HCEC 1CT (cell line): ENCODE measurements at regions not wholly inside any gene's neighbourhood (a gene's known extent, or its start where the extent isn't known, plus 50 kb on each side); places are given as distances from the start of the nearest gene placed in this dataset.

Experiments
- DNase-seq: peaks from one replicate; pipeline ENCODE4 v3.0.0-alpha.2; 2017

DNA sequence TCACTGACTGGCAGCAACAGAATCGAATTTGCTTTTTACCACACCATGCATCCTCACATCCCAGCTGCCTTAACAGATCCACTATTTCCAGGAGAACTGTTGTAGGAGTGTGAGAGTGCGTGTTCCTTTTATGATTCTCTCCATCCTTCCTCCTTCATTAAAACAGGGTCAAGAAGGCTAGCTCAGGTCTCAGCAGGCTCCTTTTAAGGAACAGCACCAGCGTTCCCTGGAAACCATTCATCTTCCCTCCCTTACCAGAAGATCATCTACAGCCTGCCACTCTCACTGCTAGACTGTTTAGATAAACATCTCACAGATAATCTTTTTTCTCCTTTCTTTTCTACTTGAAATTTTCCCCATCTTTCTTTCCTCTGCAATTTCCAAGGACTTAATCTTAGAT, 1531.9 kb upstream of the CDH8 start:
- no peak for DNase-seq

DNA sequence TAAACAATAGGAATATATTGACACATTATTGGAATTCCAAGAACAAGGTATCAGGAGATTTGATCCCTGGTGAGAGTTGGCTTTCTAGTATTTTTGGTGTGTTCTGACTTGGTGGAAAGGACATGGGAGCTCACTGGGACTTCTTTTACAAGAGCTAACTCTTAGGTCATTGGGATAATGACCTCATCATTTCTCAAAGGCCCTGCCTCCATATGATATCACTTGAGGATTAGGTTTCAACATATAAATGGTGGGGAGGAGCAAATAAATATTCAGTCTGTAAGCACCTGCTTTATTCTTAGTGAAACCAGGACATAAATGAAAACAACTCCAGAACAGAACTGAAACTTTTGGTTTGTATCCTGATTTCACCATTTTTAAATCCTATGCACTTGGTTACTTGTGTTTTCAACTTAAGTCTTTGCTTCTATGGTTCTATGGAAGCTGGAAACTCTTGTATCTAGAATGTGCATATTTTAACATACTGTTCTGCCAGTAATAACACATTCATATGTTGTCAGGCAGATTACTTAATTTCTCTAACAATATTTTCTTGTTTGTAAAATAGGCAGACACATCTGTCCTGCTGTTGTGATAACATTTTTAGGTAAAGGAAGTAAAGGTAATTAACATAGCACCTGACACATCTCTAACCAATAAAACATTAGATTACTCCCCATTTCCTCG, 1527.7 kb upstream of the CDH8 start:
- DNase-seq: no peak

DNA sequence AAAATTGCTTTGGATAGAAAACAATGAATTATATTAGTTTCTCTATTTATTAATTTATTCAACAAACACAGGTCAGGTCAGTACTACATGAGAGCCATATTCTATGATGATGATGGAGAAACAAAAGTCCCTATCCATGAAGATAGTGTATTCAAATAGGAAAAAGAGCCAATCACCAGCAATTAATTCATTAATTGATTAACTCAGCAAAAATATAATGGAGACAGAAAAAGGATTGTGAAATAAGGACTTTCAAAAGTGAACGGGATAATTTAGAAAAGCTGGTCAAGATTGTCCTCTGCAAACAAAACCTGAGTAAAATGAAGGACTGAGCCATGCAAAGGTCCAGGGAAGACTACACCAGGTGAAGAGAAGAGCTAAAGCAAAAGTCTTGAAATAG, 1517.7 kb upstream of the CDH8 start:
- no peak for DNase-seq

DNA sequence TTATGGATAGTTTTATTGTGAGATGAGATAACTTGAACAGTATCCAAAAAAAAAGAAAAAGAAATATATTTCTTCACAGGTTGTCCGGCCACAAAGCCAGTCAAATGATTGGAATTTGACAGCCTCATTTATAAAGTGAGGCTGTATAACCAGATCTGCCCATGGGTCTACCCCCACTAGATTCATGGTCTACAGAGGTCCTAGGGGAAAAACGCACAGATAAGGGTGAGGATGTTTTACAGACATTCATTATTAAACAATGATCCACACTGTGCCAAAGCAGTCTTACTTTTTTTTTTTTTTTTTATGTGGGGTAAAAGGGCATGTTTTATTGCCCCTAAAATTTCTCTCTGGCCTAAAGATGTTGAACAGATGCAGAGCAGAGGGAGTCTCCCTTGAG, 1503.0 kb upstream of the CDH8 start:
- no peak for DNase-seq

DNA sequence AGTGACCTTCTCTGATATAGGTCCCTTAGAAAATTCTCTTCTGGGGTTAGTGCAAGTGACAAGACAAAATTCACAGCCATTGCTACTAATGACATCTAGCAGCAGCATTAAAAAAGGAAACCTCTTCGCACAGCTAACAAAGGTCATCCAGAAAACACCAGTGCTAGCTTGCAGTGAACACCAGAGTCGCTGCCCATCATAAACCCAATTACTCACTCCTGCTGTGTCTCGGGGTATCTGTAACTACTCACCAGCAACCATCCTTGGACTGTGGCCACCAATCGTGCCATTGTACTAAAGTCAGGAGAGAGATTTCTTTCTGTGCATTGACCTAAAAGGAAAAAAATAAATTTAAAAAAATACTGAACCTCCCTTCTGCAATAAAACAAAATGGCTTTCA, 1494.7 kb upstream of the CDH8 start:
- no peak for DNase-seq

DNA sequence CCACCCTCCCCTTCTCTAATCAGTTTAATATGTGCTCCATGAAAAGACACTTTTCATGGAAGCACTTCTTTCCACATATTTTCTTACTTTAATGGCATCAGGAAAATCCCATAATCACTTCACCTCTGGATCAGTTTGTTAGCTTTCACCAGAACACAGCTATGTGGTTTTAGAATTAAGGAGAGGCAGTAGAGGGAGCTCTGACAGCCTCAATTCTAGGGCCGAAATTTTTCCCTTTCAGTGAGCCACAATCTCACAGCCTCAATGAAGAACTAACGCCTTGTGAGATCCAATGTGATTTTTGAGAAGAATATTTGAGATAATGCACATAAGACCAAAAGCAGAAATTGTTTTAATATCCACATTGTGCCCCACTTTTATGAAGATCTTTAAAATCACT, 1494.0 kb upstream of the CDH8 start:
- DNase-seq: no peak

DNA sequence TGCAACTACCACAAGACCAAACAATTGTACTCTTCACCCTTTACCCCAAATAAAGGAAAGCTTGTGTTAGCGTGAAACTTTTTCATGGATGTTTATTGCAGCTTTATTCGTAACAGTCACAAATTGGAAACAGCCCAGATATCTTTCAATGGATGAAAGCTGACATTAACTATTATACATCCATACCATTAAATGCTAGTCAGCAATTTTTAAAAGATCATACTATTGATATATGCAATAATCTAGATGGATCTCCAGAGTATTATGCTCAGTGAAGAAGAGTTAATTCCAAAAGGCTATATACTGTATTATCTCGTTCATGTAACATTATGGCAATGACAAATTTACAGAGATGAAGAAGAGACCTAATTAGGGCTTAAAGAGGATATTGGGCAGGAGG, 1491.2 kb upstream of the CDH8 start:
- DNase-seq: no peak

DNA sequence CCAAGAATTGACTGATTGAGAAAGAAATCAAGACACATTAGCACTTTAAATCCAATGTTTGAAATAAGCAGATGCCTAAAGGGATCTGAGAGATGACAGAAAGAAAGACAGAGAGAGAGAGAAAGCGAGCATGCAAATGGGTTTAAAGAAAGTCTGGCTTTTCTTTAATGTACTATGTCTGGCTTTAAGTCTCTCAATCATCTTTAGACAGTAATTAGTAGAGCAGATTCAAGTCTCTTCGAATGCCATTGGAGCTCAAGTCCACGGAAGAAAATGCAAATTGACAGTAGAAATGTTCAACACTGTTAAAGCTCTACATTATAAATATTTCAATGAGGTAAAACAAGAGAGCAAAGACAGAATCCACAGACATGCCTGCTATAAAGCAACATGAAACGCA, 1480.2 kb upstream of the CDH8 start:
- DNase-seq: no peak

DNA sequence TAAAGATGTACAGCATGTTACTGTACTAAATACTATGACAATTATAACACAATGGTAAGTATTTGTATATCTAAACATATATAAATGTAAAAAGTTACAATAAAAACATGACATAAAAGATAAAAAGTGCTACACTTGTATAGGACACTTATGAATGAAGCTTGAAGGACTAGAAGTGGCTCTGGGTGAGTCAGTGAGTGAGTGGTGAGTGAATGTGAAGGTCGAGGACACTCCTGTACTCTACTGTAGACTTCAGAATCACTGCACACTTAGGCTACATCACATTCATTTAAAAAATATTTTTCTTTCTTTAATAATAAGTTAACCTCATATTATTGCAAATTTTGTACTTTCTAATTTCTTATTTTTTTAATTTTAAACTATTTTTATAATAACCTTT, 1476.7 kb upstream of the CDH8 start:
- no peak for DNase-seq

DNA sequence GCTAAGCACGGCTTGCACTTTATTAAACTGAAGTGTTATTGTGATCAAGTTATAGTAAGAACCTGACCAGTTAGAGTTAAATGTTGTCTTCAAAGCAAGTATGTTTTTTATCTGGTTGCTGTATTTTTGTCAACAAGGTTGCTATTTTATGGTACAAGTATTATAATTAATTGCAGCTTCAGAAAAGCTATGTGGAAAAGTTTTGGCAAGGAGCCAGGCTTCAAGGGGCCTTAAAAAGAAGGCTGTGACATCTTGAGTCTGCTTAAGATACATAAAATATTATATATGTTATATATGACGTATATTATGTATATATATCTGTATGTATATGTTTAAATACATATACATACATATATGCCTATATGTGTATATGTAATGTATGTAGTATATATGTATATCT, 1461.2 kb upstream of the CDH8 start:
- no peak for DNase-seq

DNA sequence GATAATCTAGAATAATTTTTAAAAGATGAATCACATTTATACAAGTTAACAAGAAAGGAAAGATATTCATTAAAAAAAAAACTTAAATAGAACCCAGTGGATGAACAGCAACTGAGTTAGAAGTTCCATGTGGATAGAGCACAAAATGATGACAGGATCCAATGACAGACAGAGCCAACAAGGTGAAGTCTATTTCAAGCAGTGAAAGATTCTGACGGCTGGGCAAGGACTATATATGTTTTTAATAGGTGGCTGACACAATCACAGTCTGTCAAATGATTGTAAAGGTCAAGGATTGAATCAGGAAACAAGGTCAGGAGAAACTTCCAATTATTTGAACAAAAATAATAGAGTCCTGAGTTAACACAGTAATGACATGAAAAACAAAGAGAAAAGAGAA, 1460.0 kb upstream of the CDH8 start:
- no peak for DNase-seq

DNA sequence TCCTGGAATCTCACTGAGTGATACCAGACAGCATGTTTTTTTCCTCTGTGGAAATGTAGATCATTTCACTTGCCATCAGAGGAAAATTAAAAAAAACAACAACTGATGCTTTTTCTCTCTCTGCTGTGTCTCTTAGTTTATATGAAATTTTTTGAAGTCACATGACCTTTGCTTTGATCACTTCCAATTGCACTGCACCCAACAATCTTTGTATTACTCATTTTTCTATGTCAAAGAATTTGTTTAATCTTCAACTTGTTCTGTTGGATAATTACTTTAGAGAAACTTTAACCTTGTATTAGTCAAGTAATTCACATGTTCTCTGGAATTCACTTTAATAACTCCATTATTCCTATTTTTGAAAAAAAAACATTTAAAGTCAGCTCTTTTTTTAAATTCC, 1452.7 kb upstream of the CDH8 start:
- no peak for DNase-seq

DNA sequence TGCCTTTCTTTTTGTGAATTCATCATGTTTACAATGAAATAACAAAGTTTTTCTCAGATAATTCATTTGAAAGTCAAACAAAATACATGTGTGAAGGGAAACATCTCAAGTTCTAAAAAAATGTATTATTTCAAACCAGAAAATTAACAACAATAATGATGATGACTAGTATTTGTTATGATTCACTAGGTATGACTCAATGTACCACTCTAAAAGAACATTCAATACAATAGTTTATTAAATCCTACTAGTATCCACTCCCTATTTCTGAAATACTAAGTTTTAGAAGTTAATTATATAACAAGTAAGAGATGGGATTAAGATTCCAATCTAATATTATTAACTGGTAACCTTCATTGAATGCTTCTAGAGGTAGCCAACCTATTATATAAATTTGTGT, 1444.8 kb upstream of the CDH8 start:
- DNase-seq: no peak

DNA sequence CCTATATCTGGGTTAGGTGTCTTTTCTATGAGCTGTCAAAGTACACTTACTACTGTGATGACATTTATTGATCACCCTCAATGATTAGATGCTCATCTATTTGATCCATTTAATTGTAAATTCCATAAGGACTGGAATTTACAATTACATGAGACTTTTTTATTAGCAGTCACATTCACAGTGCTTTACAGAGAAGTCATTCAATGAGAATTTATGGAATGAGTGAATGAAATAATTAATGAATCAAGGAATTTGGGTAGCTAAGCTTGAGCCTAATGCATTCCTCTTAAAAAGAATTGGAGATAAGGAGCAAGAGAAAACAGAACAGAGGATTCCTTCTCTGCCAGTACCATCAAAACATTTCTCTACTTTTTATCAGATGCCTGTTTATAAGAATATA, 1437.5 kb upstream of the CDH8 start:
- no peak for DNase-seq

DNA sequence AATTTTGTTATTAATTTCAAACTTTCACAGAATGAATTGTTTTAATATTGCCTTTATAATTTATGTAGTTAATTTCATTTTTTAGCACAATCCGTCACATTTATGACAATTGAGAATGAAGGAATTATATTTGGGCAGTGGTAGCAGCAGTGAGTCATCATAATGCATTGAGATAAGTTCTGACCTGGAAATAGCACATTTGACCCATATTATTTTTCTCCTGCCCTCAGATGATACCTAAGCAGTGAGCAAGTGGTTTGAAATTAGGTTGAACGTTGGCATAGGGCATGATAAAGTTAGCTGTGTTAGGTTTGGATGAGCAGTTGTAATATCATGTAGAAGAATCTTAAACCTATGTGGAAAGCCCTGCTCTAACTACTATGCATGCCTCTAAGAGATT, 1431.3 kb upstream of the CDH8 start:
- DNase-seq: no peak

DNA sequence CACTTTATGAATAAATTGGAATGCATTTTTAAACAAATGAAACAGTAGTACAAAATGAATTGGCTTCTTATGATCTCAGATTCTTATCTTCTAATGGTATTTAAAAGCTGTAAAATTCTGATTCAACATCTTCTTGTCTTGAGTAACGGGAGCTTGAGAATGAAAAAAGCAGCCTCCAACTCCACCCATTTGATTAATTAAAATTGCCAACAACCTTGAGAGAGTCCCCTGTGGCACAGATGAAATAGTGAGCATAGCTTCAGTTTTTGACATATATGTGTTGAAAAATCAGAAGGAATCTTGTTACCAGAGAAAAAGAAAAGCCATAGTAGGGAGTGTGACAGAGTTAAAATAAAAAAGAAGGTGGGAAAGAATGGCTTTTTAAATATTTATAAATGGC, 1426.1 kb upstream of the CDH8 start:
- DNase-seq: no peak

DNA sequence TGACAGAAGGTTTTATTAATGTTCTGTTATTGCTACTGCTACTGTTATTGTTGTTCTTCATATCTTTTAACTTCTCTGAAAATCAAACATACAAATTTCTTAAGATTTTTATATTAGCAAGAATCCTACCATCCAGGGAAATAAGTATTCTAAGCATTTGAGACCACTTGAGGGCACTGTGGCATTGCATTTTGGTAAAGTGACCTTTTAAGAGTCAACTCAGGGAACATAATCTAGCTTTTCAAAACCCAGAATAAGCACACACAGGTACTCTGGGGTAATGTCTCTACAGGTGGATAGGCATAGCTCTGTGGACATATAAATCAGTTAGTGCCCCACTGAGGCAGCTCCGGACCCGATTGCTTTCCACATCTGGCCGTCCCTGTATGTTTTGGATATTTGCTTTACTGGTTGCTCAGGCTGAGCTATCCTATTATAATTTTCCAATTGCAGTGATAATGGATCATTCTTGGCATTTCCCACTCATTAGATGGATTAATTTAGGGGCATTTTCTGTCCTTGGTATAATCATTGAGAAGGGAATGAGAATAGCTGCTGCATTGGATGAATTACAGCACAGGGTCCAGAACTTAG, 1425.1 kb upstream of the CDH8 start:
- DNase-seq: no peak

DNA sequence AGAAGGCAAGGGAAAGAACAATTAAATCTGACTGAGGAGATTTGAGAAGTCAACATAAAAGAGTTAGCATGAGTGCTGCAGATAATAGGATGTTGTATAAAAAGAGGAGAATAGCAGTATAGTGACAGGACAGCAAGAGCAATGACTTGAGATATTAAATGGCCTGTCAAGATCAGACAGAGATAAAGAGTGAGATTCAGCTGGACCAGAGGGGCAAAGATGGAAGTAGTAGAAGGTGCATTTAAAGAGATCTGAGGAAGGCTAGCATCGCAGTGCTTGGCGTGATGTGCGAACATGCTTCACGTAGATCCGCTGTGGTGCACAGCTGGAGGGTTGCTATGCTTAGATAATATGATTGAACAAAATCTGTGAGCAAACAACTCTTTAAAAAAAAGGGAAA, 1422.6 kb upstream of the CDH8 start:
- DNase-seq: no peak

DNA sequence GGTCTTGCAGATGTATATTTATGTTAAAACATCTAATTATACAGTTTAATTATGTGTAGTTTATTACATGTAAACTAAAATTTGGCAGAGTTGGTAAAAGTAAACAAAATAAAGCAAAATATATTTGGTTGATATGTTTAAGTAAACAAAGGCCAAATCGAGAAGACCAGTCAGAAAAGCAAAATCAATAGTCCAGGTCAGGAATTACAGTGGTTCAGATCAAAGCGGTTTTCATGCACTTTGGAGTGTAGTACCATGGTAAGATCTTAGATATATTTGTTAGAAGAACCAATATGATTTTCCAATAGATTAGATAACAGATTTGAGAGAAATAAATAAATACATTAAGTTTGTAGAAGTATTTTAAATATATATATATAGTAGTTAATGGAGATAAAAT, 1421.6 kb upstream of the CDH8 start:
- DNase-seq: no peak

DNA sequence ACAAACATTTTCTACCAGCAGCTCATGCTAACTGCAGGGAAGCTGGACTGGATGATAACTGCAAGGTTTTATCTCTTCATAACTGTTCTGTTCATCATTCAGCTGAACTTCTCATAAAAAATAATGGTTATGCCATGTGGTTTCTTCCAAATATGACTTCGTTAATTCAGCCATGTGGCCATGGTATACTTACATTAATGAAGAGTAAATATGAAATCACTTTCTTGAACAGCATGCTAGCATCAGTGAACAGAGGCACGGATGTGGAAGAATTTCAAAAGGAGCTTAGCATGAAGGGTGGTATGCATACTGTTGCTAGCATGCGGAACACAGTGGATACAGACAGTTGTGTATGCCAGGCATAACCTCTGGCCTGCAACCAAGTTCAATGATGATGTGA, 1417.0 kb upstream of the CDH8 start:
- no peak for DNase-seq

DNA sequence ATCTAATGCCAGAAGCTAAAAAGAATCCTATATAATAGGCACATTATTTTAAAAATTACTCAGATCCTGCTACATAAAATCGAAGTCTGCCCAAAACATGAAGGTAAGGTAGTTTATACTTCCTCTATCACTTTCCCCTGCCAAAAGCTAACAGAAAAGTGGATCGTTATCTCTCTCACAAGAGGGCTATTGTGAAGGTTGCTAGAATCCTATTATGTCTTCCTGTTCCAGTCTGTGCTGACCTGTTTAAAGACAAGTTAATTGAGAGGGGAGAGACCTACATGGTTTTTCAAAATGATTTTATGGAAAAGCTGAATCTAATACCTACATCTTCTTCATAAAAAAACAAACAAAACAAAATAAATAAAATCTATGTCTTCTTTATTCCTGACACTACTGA, 1410.9 kb upstream of the CDH8 start:
- no peak for DNase-seq

DNA sequence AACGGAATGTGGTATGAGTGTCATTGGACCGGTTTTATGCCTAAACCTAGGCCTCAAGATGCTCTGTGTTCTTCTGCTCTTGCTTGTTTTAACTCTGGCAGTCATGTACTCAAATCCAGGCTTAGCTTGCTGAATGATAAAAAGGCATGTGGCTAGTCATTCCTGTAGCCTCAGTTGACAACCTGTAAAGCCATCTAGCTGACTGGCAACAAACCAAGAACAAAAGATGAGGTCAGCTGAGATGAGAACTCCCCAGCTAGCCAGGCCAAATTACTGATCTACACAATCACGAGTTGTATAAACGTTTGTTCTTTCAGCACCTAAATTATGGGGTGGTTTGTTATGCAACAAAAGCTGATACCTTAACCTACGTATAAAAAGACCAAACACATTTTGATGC, 1406.0 kb upstream of the CDH8 start:
- DNase-seq: no peak

DNA sequence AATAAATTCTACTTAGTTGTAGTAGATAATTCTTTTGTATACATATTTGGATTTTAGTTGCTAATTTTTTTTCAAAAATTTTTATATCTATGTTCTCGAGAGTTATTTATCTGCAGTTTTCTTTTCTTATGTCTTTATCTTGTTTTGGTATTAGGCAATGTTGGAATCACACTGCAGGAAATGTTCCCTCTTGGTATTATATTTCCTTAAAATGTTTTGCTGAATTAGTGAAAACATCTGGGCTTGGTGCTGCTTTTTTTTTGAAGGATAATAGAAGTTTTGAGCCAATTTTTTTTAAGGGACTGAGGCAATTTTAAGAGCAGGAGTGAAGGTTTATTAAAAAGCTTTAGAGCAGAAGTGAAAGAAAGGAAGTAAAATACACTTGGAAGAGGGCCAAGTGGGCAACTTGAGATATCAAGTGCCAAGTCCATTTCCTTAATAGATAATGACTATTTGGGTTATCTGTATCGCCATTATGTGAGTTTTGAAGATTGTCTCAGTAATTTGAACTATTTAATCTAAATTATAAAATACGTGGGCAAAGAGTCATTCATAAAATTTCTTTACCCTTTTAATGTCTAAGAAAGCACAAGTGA, 1390.1 kb upstream of the CDH8 start:
- no peak for DNase-seq

DNA sequence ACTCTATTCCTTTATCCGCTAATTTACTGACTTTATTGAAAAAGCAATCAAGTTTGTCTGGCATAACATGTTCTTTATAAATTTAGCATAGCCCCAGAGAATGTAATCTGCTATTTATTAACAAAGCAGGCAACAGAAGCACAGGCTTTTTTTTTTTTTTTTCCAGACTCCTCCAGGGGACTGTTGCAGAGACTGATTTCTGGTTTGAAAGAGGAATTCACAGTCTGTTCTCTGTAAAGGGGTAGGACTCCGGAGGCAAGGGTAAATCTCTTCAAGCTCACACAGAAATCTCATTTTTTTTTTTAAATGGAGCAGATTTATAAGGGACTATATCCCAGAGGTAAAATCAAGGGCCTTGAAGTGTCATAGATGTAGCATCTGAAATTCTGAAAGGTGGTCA, 1386.5 kb upstream of the CDH8 start:
- no peak for DNase-seq

DNA sequence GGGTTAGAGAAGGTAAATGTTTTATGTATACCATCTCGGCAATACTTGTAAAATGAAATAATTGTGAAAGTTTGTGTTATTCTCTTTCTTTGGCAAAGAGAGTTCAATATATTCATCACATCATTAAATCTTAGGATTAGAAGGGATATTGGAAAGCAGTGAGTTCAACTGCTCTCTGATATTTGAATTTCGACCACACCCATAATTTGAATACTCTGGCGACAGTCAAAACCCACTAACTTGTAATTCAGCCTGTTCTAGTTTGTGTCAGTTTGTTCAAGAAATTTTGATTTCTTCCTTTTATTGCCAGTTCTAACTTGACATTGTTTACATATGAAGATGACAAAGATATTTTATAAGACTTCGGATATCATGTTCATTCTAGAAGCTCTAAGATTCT, 1380.5 kb upstream of the CDH8 start:
- DNase-seq: no peak
